ENCODE measurements at regions not wholly inside any gene's neighbourhood (a gene's known extent, or its start where the extent isn't known, plus 50 kb on each side); places are given as distances from the start of the nearest gene placed in this dataset.
"Not testable (repeated sequence)": the region's sequence is repeated elsewhere in the genome, so short reads cannot be mapped to it uniquely, and the experiment has no call there.

GRCh38 chr7:69018200-69018599, 580.1 kb upstream of the AUTS2 start:
- no peak for DNase-seq (ENCODE audit: low read depth in 2 of 2, low spot score in 1 of 2)

GRCh38 chr7:69019437-69019836, 578.8 kb upstream of the AUTS2 start:
- no peak for DNase-seq (ENCODE audit: low read depth in 2 of 2, low spot score in 1 of 2)

- DNase-seq (ENCODE audit: low read depth in 2 of 2, low spot score in 1 of 2) = no peak
Measured at GRCh38 chr7:69020536-69020935, 577.7 kb upstream of the AUTS2 start.

GRCh38 chr7:69025249-69025648, 573.0 kb upstream of the AUTS2 start:
- DNase-seq (ENCODE audit: low read depth in 2 of 2, low spot score in 1 of 2) = no peak

GRCh38 chr7:69032848-69033247, 565.4 kb upstream of the AUTS2 start:
- no peak for DNase-seq (ENCODE audit: low read depth in 2 of 2, low spot score in 1 of 2)

- DNase-seq (ENCODE audit: low read depth in 2 of 2, low spot score in 1 of 2) = no peak
Measured at GRCh38 chr7:69035826-69036225, 562.4 kb upstream of the AUTS2 start.

GRCh38 chr7:69036301-69036700, 562.0 kb upstream of the AUTS2 start:
- no peak for DNase-seq (ENCODE audit: low read depth in 2 of 2, low spot score in 1 of 2)

- no peak for DNase-seq (ENCODE audit: low read depth in 2 of 2, low spot score in 1 of 2)
Measured at GRCh38 chr7:69038915-69039314, 559.4 kb upstream of the AUTS2 start.

GRCh38 chr7:69042138-69042537, 556.1 kb upstream of the AUTS2 start:
- DNase-seq (ENCODE audit: low read depth in 2 of 2, low spot score in 1 of 2) = no peak

- no peak for DNase-seq (ENCODE audit: low read depth in 2 of 2, low spot score in 1 of 2)
Measured at GRCh38 chr7:69047151-69047754, 551.0 kb upstream of the AUTS2 start.

GRCh38 chr7:69049326-69049725, 548.9 kb upstream of the AUTS2 start:
- DNase-seq (ENCODE audit: low read depth in 2 of 2, low spot score in 1 of 2) = no peak

- DNase-seq (ENCODE audit: low read depth in 2 of 2, low spot score in 1 of 2) = no peak
Measured at GRCh38 chr7:69052447-69052846, 545.8 kb upstream of the AUTS2 start.

- DNase-seq (ENCODE audit: low read depth in 2 of 2, low spot score in 1 of 2) = no peak
Measured at GRCh38 chr7:69060516-69060915, 537.8 kb upstream of the AUTS2 start.

GRCh38 chr7:69062020-69062765, 536.1 kb upstream of the AUTS2 start:
- DNase-seq (ENCODE audit: low read depth in 2 of 2, low spot score in 1 of 2) = no peak

GRCh38 chr7:69067397-69067796, 530.9 kb upstream of the AUTS2 start:
- no peak for DNase-seq (ENCODE audit: low read depth in 2 of 2, low spot score in 1 of 2)

- DNase-seq (ENCODE audit: low read depth in 2 of 2, low spot score in 1 of 2) = no peak
Measured at GRCh38 chr7:69070476-69070875, 527.8 kb upstream of the AUTS2 start.

- DNase-seq (ENCODE audit: low read depth in 2 of 2, low spot score in 1 of 2) = no peak
Measured at GRCh38 chr7:69076566-69076965, 521.7 kb upstream of the AUTS2 start.

- DNase-seq (ENCODE audit: low read depth in 2 of 2, low spot score in 1 of 2) = no peak
Measured at GRCh38 chr7:69078997-69079769, 519.1 kb upstream of the AUTS2 start.

GRCh38 chr7:69087281-69087680, 511.0 kb upstream of the AUTS2 start:
- DNase-seq (ENCODE audit: low read depth in 2 of 2, low spot score in 1 of 2) = not testable (repeated sequence)

- DNase-seq (ENCODE audit: low read depth in 2 of 2, low spot score in 1 of 2) = no peak
Measured at GRCh38 chr7:69088185-69088584, 510.1 kb upstream of the AUTS2 start.

GRCh38 chr7:69090936-69091335, 507.3 kb upstream of the AUTS2 start:
- DNase-seq (ENCODE audit: low read depth in 2 of 2, low spot score in 1 of 2) = no peak

- DNase-seq (ENCODE audit: low read depth in 2 of 2, low spot score in 1 of 2) = no peak
Measured at GRCh38 chr7:69091521-69091920, 506.8 kb upstream of the AUTS2 start.
